NCI-H2196 treated with DMSO at 0.1 percent for 48 hours (cell line): ENCODE measurements at regions not wholly inside any gene's neighbourhood (a gene's known extent, or its start where the extent isn't known, plus 50 kb on each side); places are given as distances from the start of the nearest gene placed in this dataset.

ENCODE experiments used
- DNase-seq: peaks from one replicate; lab custom pipeline; 2025; ENCODE audit not compliant: unreplicated experiment; lab: John Stamatoyannopoulos, UW

- DNase-seq, result no peak
These were observed 61.7 kb upstream of the NEBL start for GRCh38 chr10:20958764-20959163.

GRCh38 chr10:20958225-20958624 lies 61.1 kb upstream of the NEBL start:
- no peak for DNase-seq

GRCh38 chr10:20957744-20958143 lies 60.6 kb upstream of the NEBL start:
- DNase-seq, result no peak

GRCh38 chr10:20956843-20957242 lies 59.7 kb upstream of the NEBL start:
- DNase-seq, result no peak

- no peak for DNase-seq
These were observed 58.3 kb upstream of the NEBL start for GRCh38 chr10:20955355-20955893.

- DNase-seq, result no peak
These were observed 57.4 kb upstream of the NEBL start for GRCh38 chr10:20954519-20954918.

- DNase-seq, result no peak
These were observed 56.0 kb upstream of the NEBL start for GRCh38 chr10:20953120-20953519.

- DNase-seq, result no peak
These were observed 52.9 kb upstream of the NEBL start for GRCh38 chr10:20949967-20950366.

GRCh38 chr10:20948686-20949327 lies 51.7 kb upstream of the NEBL start:
- DNase-seq, result no peak
